TTC549 (cell line): ENCODE measurements at regions not wholly inside any gene's neighbourhood (a gene's known extent, or its start where the extent isn't known, plus 50 kb on each side); places are given as distances from the start of the nearest gene placed in this dataset.
A peak's percentile ranks its signal among the peaks of the same experiment; 100 is the strongest.
"Not testable (repeated sequence)": the region's sequence is repeated elsewhere in the genome, so short reads cannot be mapped to it uniquely, and the experiment has no call there.

Experiments
- FAIRE-seq: peaks from 2 replicates; lab custom pipeline; 2012; peaks lifted over from hg19 to GRCh38; lab: Jason Lieb, UNC

GRCh38 chr1:195663549-195664280 is 944.5 kb downstream of the KCNT2 start:
- FAIRE-seq, result no peak

GRCh38 chr1:195656780-195657179 is 951.5 kb downstream of the KCNT2 start:
- no peak for FAIRE-seq

DNA sequence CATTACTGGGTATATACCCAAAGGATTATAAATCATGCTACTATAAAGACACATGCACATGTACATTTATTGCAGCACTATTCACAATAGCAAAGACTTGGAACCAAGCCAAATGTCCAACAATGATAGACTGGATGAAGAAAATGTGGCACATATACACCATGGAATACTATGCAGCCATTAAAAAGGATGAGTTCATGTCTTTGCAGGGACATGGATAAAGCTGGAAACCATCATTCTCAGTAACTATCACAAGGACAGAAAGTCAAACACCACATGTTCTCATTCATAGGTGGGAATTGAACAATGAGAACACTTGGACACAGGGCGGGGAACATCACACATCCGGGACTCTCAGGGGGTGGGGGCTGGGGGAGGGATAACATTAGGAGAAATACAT is 959.4 kb downstream of the KCNT2 start:
- FAIRE-seq, result not testable (repeated sequence)

DNA sequence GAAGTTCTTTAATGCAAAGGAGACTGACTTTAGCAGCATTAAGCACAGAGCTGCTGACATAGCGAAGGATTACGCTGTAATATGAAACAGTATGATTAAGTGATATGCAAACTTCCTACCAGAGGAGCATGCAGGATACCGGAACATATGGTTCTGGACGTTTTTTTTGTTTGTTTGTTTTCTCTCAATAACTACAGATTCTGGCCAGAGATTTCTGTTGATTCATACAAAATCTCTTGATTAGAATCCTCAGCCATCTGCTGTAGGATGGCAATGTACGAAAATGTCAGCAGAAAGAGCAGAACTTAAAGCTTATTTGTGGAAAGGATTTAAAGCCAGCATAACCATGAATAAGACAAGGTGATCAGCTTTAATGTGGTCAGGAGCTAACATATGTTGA is 970.7 kb downstream of the KCNT2 start:
- FAIRE-seq, result no peak

- FAIRE-seq, result no peak
Measured at GRCh38 chr1:195618287-195618686, 990.0 kb downstream of the KCNT2 start.

- FAIRE-seq, result no peak
Measured at GRCh38 chr1:195617106-195617505, 991.1 kb downstream of the KCNT2 start.

DNA sequence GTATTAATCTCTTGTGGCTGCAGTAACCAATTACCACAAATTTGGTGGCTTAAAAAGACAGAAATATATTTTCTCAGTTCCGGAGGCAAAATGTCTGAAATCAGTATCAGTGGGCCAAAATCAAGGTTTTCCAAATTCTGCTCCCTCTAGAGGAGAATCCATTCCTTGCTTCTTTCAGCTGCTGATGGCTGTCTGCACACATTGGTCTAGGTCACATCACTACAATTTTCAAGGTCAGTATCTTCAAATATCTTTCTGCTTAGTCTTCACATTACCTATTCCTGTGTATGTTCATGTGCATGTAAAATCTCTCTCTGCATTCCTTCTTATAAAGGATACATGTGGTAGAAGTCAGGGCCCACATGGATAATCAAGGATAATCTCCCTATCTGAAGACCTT is 999.4 kb downstream of the KCNT2 start:
- FAIRE-seq, result peak; percentile 31

- peak; percentile 96 for FAIRE-seq
Measured at GRCh38 chr1:195606483-195606882, 1001.8 kb downstream of the KCNT2 start.

DNA sequence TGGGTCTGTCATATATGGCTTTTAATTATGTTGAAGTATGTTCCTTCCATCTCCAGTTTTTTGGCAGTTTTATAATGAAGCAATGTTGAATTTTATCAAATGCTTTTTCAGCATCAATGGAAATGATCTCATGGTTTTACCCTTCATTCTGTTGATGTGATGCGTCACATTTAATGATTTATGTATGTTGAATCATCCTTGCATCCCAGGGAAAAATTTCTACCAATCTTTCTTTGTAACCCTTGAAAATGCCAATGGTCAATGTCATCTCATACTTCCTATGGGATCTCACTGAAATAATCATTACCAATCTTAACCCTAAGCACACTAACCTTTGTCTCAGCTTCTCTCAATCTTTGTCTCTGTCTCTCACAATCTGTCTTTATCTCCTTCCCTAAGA is 1004.0 kb downstream of the KCNT2 start:
- no peak for FAIRE-seq

DNA sequence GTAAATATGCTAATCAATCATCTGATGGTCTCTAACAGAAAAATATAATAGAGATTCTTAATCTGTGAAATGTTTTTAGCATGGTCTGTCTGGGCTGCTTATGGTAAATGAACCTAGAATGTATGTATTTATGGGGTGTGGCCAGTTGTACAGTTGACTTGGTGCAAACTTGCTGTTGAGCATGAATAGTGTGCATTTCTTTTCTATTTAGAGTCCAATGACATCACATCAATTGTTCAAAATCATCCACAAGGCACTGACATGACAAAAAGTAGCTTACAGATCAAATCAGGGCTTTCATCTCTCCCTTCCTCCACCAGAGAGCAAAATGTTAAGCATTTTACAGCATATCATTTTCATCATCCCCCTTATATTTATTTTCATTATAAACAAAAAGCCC is 1010.3 kb downstream of the KCNT2 start:
- no peak for FAIRE-seq

DNA sequence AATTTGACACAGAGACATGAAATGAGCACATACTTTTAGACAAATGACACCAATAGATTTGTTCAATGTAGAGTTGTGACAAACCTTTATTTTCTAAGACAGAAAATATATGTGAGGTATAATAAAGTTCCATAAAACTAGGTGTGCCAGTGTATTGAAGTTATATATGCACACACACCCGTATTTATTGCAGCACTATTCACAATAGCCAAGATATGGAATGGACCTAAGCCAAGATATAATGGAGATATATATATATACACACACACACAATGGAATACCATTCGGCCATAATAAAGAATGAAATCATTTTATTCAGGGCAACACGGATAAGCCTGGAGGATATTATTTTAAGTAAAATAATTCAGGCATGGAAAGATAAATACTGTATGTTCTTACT is 1013.5 kb downstream of the KCNT2 start:
- FAIRE-seq, result no peak

DNA sequence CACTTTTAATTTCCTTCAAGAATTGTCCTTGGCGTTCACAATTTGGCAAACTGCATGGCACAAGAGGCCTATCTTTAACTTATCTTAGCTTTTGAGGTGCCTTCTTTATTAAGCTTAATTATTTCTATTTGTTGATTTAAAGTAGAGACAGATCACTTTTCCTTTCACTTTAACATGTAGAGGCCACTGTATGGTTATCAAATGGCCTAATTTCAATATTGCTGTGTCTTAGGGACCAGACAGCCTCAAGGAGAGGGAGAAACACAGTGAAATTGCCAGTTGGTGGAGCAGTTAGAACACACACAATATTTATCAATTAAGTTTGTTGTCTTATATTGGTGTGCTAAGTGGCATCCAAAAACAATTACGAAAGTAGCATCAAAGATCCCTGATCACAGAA is 1013.9 kb downstream of the KCNT2 start:
- no peak for FAIRE-seq

GRCh38 chr1:195591917-195592672 is 1016.1 kb downstream of the KCNT2 start:
- no peak for FAIRE-seq

DNA sequence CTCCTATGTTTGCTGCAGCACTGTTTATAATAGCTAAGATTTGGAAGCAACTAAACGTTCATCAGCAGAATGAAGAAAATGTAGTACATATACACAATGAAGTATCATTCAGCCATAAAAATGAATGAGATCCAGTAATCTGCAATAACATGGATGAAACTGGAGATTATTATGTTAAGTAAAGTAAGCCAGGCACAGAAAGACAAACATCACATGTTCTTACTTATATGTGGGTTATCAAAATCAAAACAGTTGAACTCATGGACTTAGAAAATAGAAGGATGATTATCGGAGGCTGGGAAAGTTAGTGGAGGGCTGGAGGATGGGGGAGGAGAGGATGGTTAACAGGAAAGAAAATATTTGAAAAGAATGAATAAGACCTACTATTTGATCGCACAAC is 1017.6 kb downstream of the KCNT2 start:
- FAIRE-seq, result no peak

DNA sequence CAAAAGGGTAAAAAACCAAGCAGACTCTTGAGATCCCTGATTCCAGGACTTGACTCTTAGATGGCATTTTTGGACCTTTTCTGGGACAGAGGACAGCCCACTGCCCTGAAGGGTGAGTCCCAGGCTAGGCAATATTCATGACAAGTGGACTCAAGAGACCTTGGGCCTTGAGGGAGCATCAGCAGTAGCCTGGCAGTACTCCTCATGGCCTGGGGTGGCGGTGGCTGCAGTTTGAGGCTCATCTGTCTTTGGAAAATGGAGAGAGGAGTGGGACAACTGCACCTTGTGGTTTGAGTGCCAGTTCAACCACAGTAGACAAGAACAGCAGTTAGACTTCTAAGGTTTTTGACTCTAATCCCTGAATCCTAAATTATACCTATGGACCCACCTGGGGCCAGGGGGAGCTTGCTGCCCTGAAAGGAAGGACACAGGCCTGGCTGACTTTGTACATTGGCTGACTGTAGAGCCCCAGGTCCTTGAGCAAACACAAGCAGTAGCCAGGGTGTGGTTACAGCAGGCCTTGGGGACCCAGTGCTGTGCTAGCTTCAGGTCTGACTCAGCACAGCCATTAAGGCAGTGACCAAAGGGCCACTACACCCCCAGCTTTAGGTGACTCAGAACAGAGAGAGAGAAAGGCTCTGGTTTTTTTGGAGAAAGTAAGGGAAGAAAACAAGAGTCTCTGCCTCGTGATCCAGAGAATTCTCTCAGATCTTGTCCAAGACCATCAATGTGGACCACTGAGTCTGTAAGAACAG is 1023.2 kb downstream of the KCNT2 start:
- FAIRE-seq, result no peak

- FAIRE-seq, result peak; percentile 20
Measured at GRCh38 chr1:195580988-195581387, 1027.3 kb downstream of the KCNT2 start.

DNA sequence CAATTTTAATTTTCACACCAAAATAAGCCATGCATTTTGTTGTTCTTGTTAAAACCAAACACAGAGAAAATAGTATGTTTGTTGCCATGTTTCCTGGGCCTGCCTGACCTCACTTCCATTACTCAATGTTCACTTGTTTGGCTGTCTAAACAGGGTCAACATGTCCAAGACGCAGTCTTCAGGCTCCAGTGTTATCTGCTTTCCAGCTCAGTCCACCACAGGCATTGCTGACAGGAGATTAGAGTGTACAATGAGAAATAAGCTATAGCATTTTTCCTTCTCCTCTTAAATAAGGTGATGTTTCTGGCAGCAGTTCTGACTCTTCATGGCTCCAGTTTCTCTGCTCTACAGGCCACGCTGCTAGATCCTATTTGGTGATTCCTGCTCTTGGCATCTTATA is 1030.5 kb downstream of the KCNT2 start:
- no peak for FAIRE-seq

GRCh38 chr1:195576641-195577040 is 1031.6 kb downstream of the KCNT2 start:
- FAIRE-seq, result no peak

GRCh38 chr1:195574511-195574910 is 1033.7 kb downstream of the KCNT2 start:
- no peak for FAIRE-seq

DNA sequence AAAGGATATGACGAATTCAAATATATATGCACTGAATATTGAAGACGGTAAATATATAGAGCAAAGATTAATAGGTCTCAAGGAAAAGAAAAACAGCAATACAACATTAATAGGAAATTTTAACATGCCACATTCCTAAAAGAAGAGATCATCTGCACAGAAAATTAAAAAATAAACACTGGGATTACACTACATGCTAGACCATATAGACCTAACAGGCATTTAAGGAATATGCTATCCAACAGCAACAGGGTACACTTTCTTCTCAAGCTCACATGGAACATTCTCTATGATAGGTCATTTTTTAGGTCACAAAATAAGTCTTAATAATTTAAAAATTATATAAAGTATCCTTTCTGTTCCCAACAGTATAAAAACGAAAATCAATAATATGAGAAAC is 1038.3 kb downstream of the KCNT2 start:
- no peak for FAIRE-seq

DNA sequence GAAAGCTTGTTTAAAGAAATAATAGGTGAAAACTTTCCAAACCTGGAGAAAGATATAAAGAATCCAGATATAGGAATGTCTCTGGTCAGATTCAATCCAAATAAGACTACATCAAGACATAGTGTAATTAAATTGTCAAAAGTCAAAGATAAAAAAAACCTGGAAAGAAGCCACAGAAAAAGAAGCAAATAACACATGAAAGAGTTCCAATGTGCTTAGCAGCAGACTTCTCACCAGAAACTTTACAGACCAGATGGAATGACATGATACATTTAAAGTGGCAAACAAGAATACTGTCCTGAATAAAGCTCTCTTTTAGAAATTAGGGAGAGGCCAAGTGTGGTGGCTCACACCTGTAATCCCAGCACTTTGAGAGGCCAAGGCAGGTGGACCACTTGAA is 1039.9 kb downstream of the KCNT2 start:
- FAIRE-seq, result no peak

GRCh38 chr1:195562074-195562473 is 1046.2 kb downstream of the KCNT2 start:
- no peak for FAIRE-seq
